ENCODE measurements at regions not wholly inside any gene's neighbourhood (a gene's known extent, or its start where the extent isn't known, plus 50 kb on each side); places are given as distances from the start of the nearest gene placed in this dataset.
A peak's percentile ranks its signal among the peaks of the same experiment; 100 is the strongest.

GRCh38 chr2:138113871-138114525 is 149.7 kb downstream of the HNMT start:
- CTCF ChIA-PET, result no interaction called here
- POLR2A ChIA-PET, result no interaction called here
- H3K9me3 ChIP-seq (ENCODE audit: control extremely low read depth in 1 of 5, control insufficient read depth in 4 of 5, insufficient read depth in 2 of 5, low read depth in 1 of 5, low read length in 4 of 5), result peaks cover 0 to 3% (median 0%) of the 10 kb centered on the region in 5 experiments
- H3K27ac ChIP-seq (ENCODE audit: insufficient read depth in 1 of 2, low read depth in 1 of 2, low read length in 2 of 2, poor library complexity in 1 of 2, severe bottlenecking in 2 of 2), result no peak overlapping the region
- no peak overlapping the region for H3K4me3 ChIP-seq (ENCODE audit: control insufficient read depth in 1 of 7, extremely low read depth in 1 of 7, insufficient read depth in 4 of 7, low read depth in 2 of 7, low read length in 6 of 7)
- H3K4me1 ChIP-seq (ENCODE audit: control extremely low read depth in 1 of 4, control insufficient read depth in 4 of 4, insufficient read depth in 4 of 4, low read length in 3 of 4), result no peaks in the 10 kb centered on the region
- H3K27me3 ChIP-seq (replicated peaks in 2 of 5; ENCODE audit: control insufficient read depth in 4 of 5, insufficient read depth in 5 of 5, low read length in 4 of 5), result no peaks in the 10 kb centered on the region
- 66% methylated on average over 2 of the region's 4 CpGs for WGBS (ENCODE audit: insufficient coverage)
- peak in 1 of 3 donors; percentile 21 for DNase-seq
- H3K36me3 ChIP-seq (ENCODE audit: control insufficient read depth in 4 of 4, insufficient read depth in 4 of 4, low read length in 3 of 4), result no peaks in the 10 kb centered on the region

GRCh38 chr2:138115666-138116065 is 151.4 kb downstream of the HNMT start:
- peak; percentile 31 to 85 (median 81) for DNase-seq
- ChIA-PET CTCF (no interaction called here), POLR2A (no interaction called here)
- Histone ChIP-seq H3K9me3 (ENCODE audit: control extremely low read depth in 1 of 5, control insufficient read depth in 4 of 5, insufficient read depth in 2 of 5, low read depth in 1 of 5, low read length in 4 of 5) (peaks cover 0 to 3% (median 0%) of the 10 kb centered on the region in 5 experiments), H3K36me3 (ENCODE audit: control insufficient read depth in 4 of 4, insufficient read depth in 4 of 4, low read length in 3 of 4) (no peaks in the 10 kb centered on the region), H3K27ac (ENCODE audit: insufficient read depth in 1 of 2, low read depth in 1 of 2, low read length in 2 of 2, poor library complexity in 1 of 2, severe bottlenecking in 2 of 2) (no peak overlapping the region), H3K4me1 (ENCODE audit: control extremely low read depth in 1 of 4, control insufficient read depth in 4 of 4, insufficient read depth in 4 of 4, low read length in 3 of 4) (no peaks in the 10 kb centered on the region), H3K27me3 (replicated peaks in 2 of 5; ENCODE audit: control insufficient read depth in 4 of 5, insufficient read depth in 5 of 5, low read length in 4 of 5) (no peaks in the 10 kb centered on the region), H3K4me3 (ENCODE audit: control insufficient read depth in 1 of 7, extremely low read depth in 1 of 7, insufficient read depth in 4 of 7, low read depth in 2 of 7, low read length in 6 of 7) (no peak overlapping the region)

- POLR2A ChIA-PET, result no interaction called here
- CTCF ChIA-PET, result interaction anchor here (1.2 kb wide), 1 partner anchor 11 kb away, joined by 3 read pairs; no protein-coding TSS in a partner anchor
- 100% methylated on average over 2 of the region's 4 CpGs for WGBS (ENCODE audit: insufficient coverage)
These were observed 152.2 kb downstream of the HNMT start for GRCh38 chr2:138116456-138116855.

GRCh38 chr2:138121666-138122661 is 157.7 kb downstream of the HNMT start:
- Histone ChIP-seq H3K4me3 (ENCODE audit: control insufficient read depth in 1 of 7, extremely low read depth in 1 of 7, insufficient read depth in 4 of 7, low read depth in 2 of 7, low read length in 6 of 7) (no peak overlapping the region), H3K36me3 (ENCODE audit: control insufficient read depth in 4 of 4, insufficient read depth in 4 of 4, low read length in 3 of 4) (no peaks in the 10 kb centered on the region), H3K27ac (ENCODE audit: insufficient read depth in 1 of 2, low read depth in 1 of 2, low read length in 2 of 2, poor library complexity in 1 of 2, severe bottlenecking in 2 of 2) (no peak overlapping the region), H3K27me3 (replicated peaks in 2 of 5; ENCODE audit: control insufficient read depth in 4 of 5, insufficient read depth in 5 of 5, low read length in 4 of 5) (no peaks in the 10 kb centered on the region), H3K9me3 (ENCODE audit: control extremely low read depth in 1 of 5, control insufficient read depth in 4 of 5, insufficient read depth in 2 of 5, low read depth in 1 of 5, low read length in 4 of 5) (no peaks in the 10 kb centered on the region), H3K4me1 (ENCODE audit: control extremely low read depth in 1 of 4, control insufficient read depth in 4 of 4, insufficient read depth in 4 of 4, low read length in 3 of 4) (no peaks in the 10 kb centered on the region)
- DNase-seq, result no peak
- ChIA-PET CTCF (no interaction called here), POLR2A (no interaction called here)
- WGBS (ENCODE audit: insufficient coverage), result no CpG with 5 or more reads among the region's 3 CpGs

More at GRCh38 chr2:138116456-138116855, 152.2 kb downstream of the HNMT start:
- no peaks in the 10 kb centered on the region for H3K27me3 ChIP-seq (replicated peaks in 2 of 5; ENCODE audit: control insufficient read depth in 4 of 5, insufficient read depth in 5 of 5, low read length in 4 of 5)
- H3K4me3 ChIP-seq (ENCODE audit: control insufficient read depth in 1 of 7, extremely low read depth in 1 of 7, insufficient read depth in 4 of 7, low read depth in 2 of 7, low read length in 6 of 7), result no peak overlapping the region
- no peak overlapping the region for H3K27ac ChIP-seq (ENCODE audit: insufficient read depth in 1 of 2, low read depth in 1 of 2, low read length in 2 of 2, poor library complexity in 1 of 2, severe bottlenecking in 2 of 2)
- peak in 1 of 3 donors; percentile 6 for DNase-seq
- no peaks in the 10 kb centered on the region for H3K36me3 ChIP-seq (ENCODE audit: control insufficient read depth in 4 of 4, insufficient read depth in 4 of 4, low read length in 3 of 4)
- H3K4me1 ChIP-seq (ENCODE audit: control extremely low read depth in 1 of 4, control insufficient read depth in 4 of 4, insufficient read depth in 4 of 4, low read length in 3 of 4), result no peaks in the 10 kb centered on the region
- peaks cover 0 to 3% (median 0%) of the 10 kb centered on the region in 5 experiments for H3K9me3 ChIP-seq (ENCODE audit: control extremely low read depth in 1 of 5, control insufficient read depth in 4 of 5, insufficient read depth in 2 of 5, low read depth in 1 of 5, low read length in 4 of 5)

- Histone ChIP-seq H3K27me3 (replicated peaks in 2 of 5; ENCODE audit: control insufficient read depth in 4 of 5, insufficient read depth in 5 of 5, low read length in 4 of 5) (no peaks in the 10 kb centered on the region), H3K4me3 (ENCODE audit: control insufficient read depth in 1 of 7, extremely low read depth in 1 of 7, insufficient read depth in 4 of 7, low read depth in 2 of 7, low read length in 6 of 7) (no peak overlapping the region), H3K36me3 (ENCODE audit: control insufficient read depth in 4 of 4, insufficient read depth in 4 of 4, low read length in 3 of 4) (no peaks in the 10 kb centered on the region), H3K27ac (ENCODE audit: insufficient read depth in 1 of 2, low read depth in 1 of 2, low read length in 2 of 2, poor library complexity in 1 of 2, severe bottlenecking in 2 of 2) (no peak overlapping the region), H3K9me3 (ENCODE audit: control extremely low read depth in 1 of 5, control insufficient read depth in 4 of 5, insufficient read depth in 2 of 5, low read depth in 1 of 5, low read length in 4 of 5) (no peaks in the 10 kb centered on the region), H3K4me1 (ENCODE audit: control extremely low read depth in 1 of 4, control insufficient read depth in 4 of 4, insufficient read depth in 4 of 4, low read length in 3 of 4) (no peaks in the 10 kb centered on the region)
- CTCF ChIA-PET, result no interaction called here
- POLR2A ChIA-PET, result no interaction called here
- 100% methylated on average over 1 of the region's 1 CpG for WGBS (ENCODE audit: insufficient coverage)
- DNase-seq, result no peak
These were observed 158.6 kb downstream of the HNMT start for GRCh38 chr2:138122891-138123290.

GRCh38 chr2:138123741-138124140 is 159.5 kb downstream of the HNMT start:
- no peak overlapping the region for H3K4me3 ChIP-seq (ENCODE audit: control insufficient read depth in 1 of 7, extremely low read depth in 1 of 7, insufficient read depth in 4 of 7, low read depth in 2 of 7, low read length in 6 of 7)
- POLR2A ChIA-PET, result no interaction called here
- no peak for DNase-seq
- no peaks in the 10 kb centered on the region for H3K36me3 ChIP-seq (ENCODE audit: control insufficient read depth in 4 of 4, insufficient read depth in 4 of 4, low read length in 3 of 4)
- no peaks in the 10 kb centered on the region for H3K27me3 ChIP-seq (replicated peaks in 2 of 5; ENCODE audit: control insufficient read depth in 4 of 5, insufficient read depth in 5 of 5, low read length in 4 of 5)
- H3K4me1 ChIP-seq (ENCODE audit: control extremely low read depth in 1 of 4, control insufficient read depth in 4 of 4, insufficient read depth in 4 of 4, low read length in 3 of 4), result no peaks in the 10 kb centered on the region
- H3K9me3 ChIP-seq (ENCODE audit: control extremely low read depth in 1 of 5, control insufficient read depth in 4 of 5, insufficient read depth in 2 of 5, low read depth in 1 of 5, low read length in 4 of 5), result no peaks in the 10 kb centered on the region
- H3K27ac ChIP-seq (ENCODE audit: insufficient read depth in 1 of 2, low read depth in 1 of 2, low read length in 2 of 2, poor library complexity in 1 of 2, severe bottlenecking in 2 of 2), result no peak overlapping the region
- CTCF ChIA-PET, result no interaction called here

- no CpG with 5 or more reads among the region's 2 CpGs for WGBS (ENCODE audit: insufficient coverage)
- DNase-seq, result no peak
- H3K4me1 ChIP-seq (ENCODE audit: control extremely low read depth in 1 of 4, control insufficient read depth in 4 of 4, insufficient read depth in 4 of 4, low read length in 3 of 4), result no peaks in the 10 kb centered on the region
- no peaks in the 10 kb centered on the region for H3K36me3 ChIP-seq (ENCODE audit: control insufficient read depth in 4 of 4, insufficient read depth in 4 of 4, low read length in 3 of 4)
- ChIA-PET POLR2A (no interaction called here), CTCF (no interaction called here)
- H3K27ac ChIP-seq (ENCODE audit: insufficient read depth in 1 of 2, low read depth in 1 of 2, low read length in 2 of 2, poor library complexity in 1 of 2, severe bottlenecking in 2 of 2), result no peak overlapping the region
- no peak overlapping the region for H3K4me3 ChIP-seq (ENCODE audit: control insufficient read depth in 1 of 7, extremely low read depth in 1 of 7, insufficient read depth in 4 of 7, low read depth in 2 of 7, low read length in 6 of 7)
- no peaks in the 10 kb centered on the region for H3K27me3 ChIP-seq (replicated peaks in 2 of 5; ENCODE audit: control insufficient read depth in 4 of 5, insufficient read depth in 5 of 5, low read length in 4 of 5)
- H3K9me3 ChIP-seq (ENCODE audit: control extremely low read depth in 1 of 5, control insufficient read depth in 4 of 5, insufficient read depth in 2 of 5, low read depth in 1 of 5, low read length in 4 of 5), result no peaks in the 10 kb centered on the region
These were observed 160.2 kb downstream of the HNMT start for GRCh38 chr2:138124521-138124920.
